ENCODE measurements at regions not wholly inside any gene's neighbourhood (a gene's known extent, or its start where the extent isn't known, plus 50 kb on each side); places are given as distances from the start of the nearest gene placed in this dataset.
"Not testable (repeated sequence)": the region's sequence is repeated elsewhere in the genome, so short reads cannot be mapped to it uniquely, and the experiment has no call there.

DNA sequence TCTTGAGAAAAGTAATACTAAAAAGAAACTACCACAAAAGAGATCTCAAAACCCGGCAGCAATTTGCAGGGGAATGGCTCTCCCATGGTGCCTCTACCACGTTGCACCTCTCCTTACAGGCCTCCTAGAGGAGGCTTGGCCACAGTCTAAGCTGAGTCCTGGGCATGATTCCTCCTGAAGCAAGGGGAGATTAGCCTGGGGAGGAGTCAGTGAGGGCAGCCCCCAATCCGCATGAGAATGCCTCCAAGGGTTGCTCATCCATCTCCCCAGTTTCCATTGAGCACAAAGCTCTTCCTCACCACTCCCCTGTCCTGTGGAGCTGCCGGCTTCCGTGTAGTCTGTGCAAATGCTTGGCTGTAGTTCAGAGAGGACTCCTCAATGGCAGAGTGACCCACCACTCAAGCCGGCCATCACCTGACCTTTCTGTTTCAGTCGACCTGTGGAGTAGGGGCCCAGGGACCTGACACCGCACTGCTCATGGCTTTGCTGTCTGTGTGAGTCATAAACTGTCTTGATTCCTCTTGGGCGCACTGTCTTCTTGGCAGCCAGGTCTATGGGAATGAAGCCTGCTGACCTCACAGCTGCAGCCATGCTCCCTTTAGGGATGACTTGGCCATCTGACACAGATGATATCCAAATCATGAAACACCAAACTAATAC lies 224.2 kb upstream of the SGCG start:
- TF ChIP-seq, protein P1, sequence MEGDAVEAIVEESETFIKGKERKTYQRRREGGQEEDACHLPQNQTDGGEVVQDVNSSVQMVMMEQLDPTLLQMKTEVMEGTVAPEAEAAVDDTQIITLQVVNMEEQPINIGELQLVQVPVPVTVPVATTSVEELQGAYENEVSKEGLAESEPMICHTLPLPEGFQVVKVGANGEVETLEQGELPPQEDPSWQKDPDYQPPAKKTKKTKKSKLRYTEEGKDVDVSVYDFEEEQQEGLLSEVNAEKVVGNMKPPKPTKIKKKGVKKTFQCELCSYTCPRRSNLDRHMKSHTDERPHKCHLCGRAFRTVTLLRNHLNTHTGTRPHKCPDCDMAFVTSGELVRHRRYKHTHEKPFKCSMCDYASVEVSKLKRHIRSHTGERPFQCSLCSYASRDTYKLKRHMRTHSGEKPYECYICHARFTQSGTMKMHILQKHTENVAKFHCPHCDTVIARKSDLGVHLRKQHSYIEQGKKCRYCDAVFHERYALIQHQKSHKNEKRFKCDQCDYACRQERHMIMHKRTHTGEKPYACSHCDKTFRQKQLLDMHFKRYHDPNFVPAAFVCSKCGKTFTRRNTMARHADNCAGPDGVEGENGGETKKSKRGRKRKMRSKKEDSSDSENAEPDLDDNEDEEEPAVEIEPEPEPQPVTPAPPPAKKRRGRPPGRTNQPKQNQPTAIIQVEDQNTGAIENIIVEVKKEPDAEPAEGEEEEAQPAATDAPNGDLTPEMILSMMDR (IDR thresholded peaks at IDR 0.05): not testable (repeated sequence)
- TF ChIP-seq POLR2AphosphoS5 (IDR thresholded peaks at IDR 0.05): not testable (repeated sequence)
